ENCODE measurements at regions not wholly inside any gene's neighbourhood (a gene's known extent, or its start where the extent isn't known, plus 50 kb on each side); places are given as distances from the start of the nearest gene placed in this dataset.

GRCh38 chr7:15967551-15967950, 281.1 kb upstream of the MEOX2 start:
- no peak for TF ChIP-seq CTCF (IDR thresholded peaks at IDR 0.05; ENCODE audit: low read depth, low read length)
- TF ChIP-seq POLR2A (IDR thresholded peaks at IDR 0.05; ENCODE audit: extremely low read depth, insufficient read length): no peak

All from NB4 (cell line).